IMR-90 (cell line): ENCODE measurements at regions not wholly inside any gene's neighbourhood (a gene's known extent, or its start where the extent isn't known, plus 50 kb on each side); places are given as distances from the start of the nearest gene placed in this dataset.

Source experiments
- ATAC-seq: fragments of 200-7000 bp; cut with Tn5 transposase; 2 replicates; pipeline ENCODE4 v1.9.1; 2020; ENCODE audit warnings: low read depth, mild to moderate bottlenecking, moderate library complexity
- BruUV-seq: library from RNA; stranded (reverse); fragments of 400-500 nt; replicated peaks from 2 replicates; lab custom pipeline; 2021; lab: Mats Ljungman, UMichigan
- CTCF ChIA-PET: fragments of 300-600 bp; formaldehyde crosslinking; extraction: SDS; loops from one replicate; lab custom pipeline; 2021; ENCODE audit warnings: antibody characterized with exemption; lab: Yijun Ruan, JAX
- POLR2A ChIA-PET: fragments of 300-600 bp; sonication (Branson Sonifier 250); formaldehyde crosslinking; loops from one replicate; lab custom pipeline; 2022; ENCODE audit warnings: antibody characterized with exemption; ENCODE audit not compliant: unreplicated experiment; lab: Charles Lee
- DNase-seq: peaks from one replicate; pipeline ENCODE4 v3.0.0; 2013
- H2AFZ ChIP-seq: replicated peaks from 2 replicates; pipeline ENCODE3; 2013; ENCODE audit warnings: low read length, mild to moderate bottlenecking; ENCODE audit not compliant: poor library complexity
- H2AK5ac ChIP-seq: 2 replicates; pipeline ENCODE4 v1.6.1; 2013; ENCODE audit warnings: low read depth, low read length, inconsistent platforms
- H2AK9ac ChIP-seq: replicated peaks from 2 replicates; pipeline ENCODE3; 2013; ENCODE audit warnings: mild to moderate bottlenecking, low read depth, low read length, moderate library complexity; ENCODE audit not compliant: poor library complexity
- H2BK120ac ChIP-seq: 2 replicates; pipeline ENCODE4 v1.6.1; 2013; ENCODE audit warnings: low read depth, low read length, inconsistent platforms
- H2BK15ac ChIP-seq: 3 replicates; pipeline ENCODE4 v1.6.1; 2013; ENCODE audit warnings: low read depth, low read length, inconsistent platforms
- H2BK20ac ChIP-seq: 2 replicates; pipeline ENCODE4 v1.6.1; 2013; ENCODE audit warnings: low read depth, mild to moderate bottlenecking, inconsistent platforms, low read length, moderate library complexity
- H2BK5ac ChIP-seq: 2 replicates; pipeline ENCODE4 v1.6.1; 2013; ENCODE audit warnings: mild to moderate bottlenecking, low read depth, low read length, inconsistent platforms; ENCODE audit not compliant: poor library complexity, severe bottlenecking
- H3K14ac ChIP-seq: replicated peaks from 2 replicates; pipeline ENCODE4 v1.6.1; 2013; ENCODE audit warnings: low read depth, low read length, inconsistent platforms
- H3K18ac ChIP-seq: 2 replicates; pipeline ENCODE4 v1.6.1; 2013; ENCODE audit warnings: low read depth, low read length, control low read depth
- H3K23ac ChIP-seq: 2 replicates; pipeline ENCODE4 v1.6.1; 2013; ENCODE audit warnings: low read depth, low read length, inconsistent platforms
- H3K27ac ChIP-seq: 2 replicates; pipeline ENCODE4 v1.5.1; 2013; ENCODE audit warnings: mild to moderate bottlenecking, control low read depth, low read length; ENCODE audit not compliant: insufficient read depth
- H3K27me3 ChIP-seq: 2 replicates; pipeline ENCODE4 v1.6.1; 2013; ENCODE audit warnings: low read length; ENCODE audit not compliant: control insufficient read depth, insufficient read depth
- H3K36me3 ChIP-seq: 2 replicates; pipeline ENCODE4 v1.6.1; 2013; ENCODE audit warnings: low read length, mixed read lengths; ENCODE audit not compliant: control insufficient read depth, insufficient read depth
- H3K4ac ChIP-seq: 2 replicates; pipeline ENCODE4 v1.6.1; 2013; ENCODE audit warnings: low read depth, low read length, inconsistent platforms
- H3K4me1 ChIP-seq: 2 replicates; pipeline ENCODE4 v1.6.1; 2013; ENCODE audit warnings: low read length, mixed read lengths; ENCODE audit not compliant: control insufficient read depth, insufficient read depth
- H3K4me2 ChIP-seq: 2 replicates; pipeline ENCODE4 v1.6.1; 2013; ENCODE audit warnings: low read depth, mild to moderate bottlenecking, control low read depth, low read length, moderate library complexity
- H3K4me3 ChIP-seq: 2 replicates; pipeline ENCODE4 v1.5.1; 2013; ENCODE audit warnings: low read depth, mild to moderate bottlenecking, control low read depth, low read length, moderate library complexity; ENCODE audit not compliant: insufficient read depth
- H3K56ac ChIP-seq: 2 replicates; pipeline ENCODE4 v1.6.1; 2013; ENCODE audit warnings: low read length, inconsistent platforms; ENCODE audit not compliant: insufficient read depth; ENCODE audit errors: extremely low read depth
- H3K79me1 ChIP-seq, 2 experiments: 2 replicates each; pipeline ENCODE4 v1.6.1; 2013; ENCODE audit warnings: low read length in 2 of 2, inconsistent platforms in 1 of 2, low read depth in 1 of 2
- H3K9ac ChIP-seq: 2 replicates; pipeline ENCODE4 v1.6.1; 2013; ENCODE audit warnings: low read depth, low read length, control low read depth
- H3K9me1 ChIP-seq: 2 replicates; pipeline ENCODE4 v1.6.1; 2013; ENCODE audit warnings: low read length, inconsistent platforms; ENCODE audit not compliant: insufficient read depth
- H3K9me3 ChIP-seq: 2 replicates; pipeline ENCODE4 v1.6.1; 2013; ENCODE audit warnings: low read length; ENCODE audit not compliant: control insufficient read depth, insufficient read depth
- H4K20me1 ChIP-seq: 2 replicates; pipeline ENCODE4 v1.6.1; 2013; ENCODE audit warnings: low read length, inconsistent platforms; ENCODE audit not compliant: insufficient read depth
- H4K5ac ChIP-seq: 2 replicates; pipeline ENCODE4 v1.6.1; 2013; ENCODE audit warnings: mild to moderate bottlenecking, low read depth, low read length, control low read depth
- H4K8ac ChIP-seq, 2 experiments: 2 replicates each; pipeline ENCODE4 v1.6.1; 2013; ENCODE audit warnings: low read depth in 2 of 2, low read length in 2 of 2, control low read depth in 1 of 2, inconsistent platforms in 1 of 2
- H4K91ac ChIP-seq: 2 replicates; pipeline ENCODE4 v1.6.1; 2013; ENCODE audit warnings: low read depth, low read length, inconsistent platforms; ENCODE audit not compliant: insufficient read depth
- CHD1 ChIP-seq: IDR thresholded peaks from 2 replicates; pipeline ENCODE4 v1.6.1; 2012; ENCODE audit warnings: low read depth, low read length, improper control_type of control experiment
- CTCF ChIP-seq: conservative IDR thresholded peaks from 2 replicates; pipeline ENCODE4 v1.5.1; 2012; ENCODE audit warnings: mild to moderate bottlenecking, low read depth, low read length, improper control_type of control experiment
- ELK1 ChIP-seq: fragments of 150-350 bp; IDR thresholded peaks from 2 replicates; pipeline ENCODE4 v1.6.1; 2016; ENCODE audit warnings: low read depth, mild to moderate bottlenecking, low read length, moderate library complexity, borderline replicate concordance
- FOS ChIP-seq: fragments of 150-350 bp; IDR thresholded peaks from 2 replicates; pipeline ENCODE4 v1.6.1; 2016; ENCODE audit warnings: low read depth, low read length
- MAFK ChIP-seq: IDR thresholded peaks from 2 replicates; pipeline ENCODE4 v1.6.1; 2012; ENCODE audit warnings: low read depth, low read length, improper control_type of control experiment
- MAZ ChIP-seq: IDR thresholded peaks from 2 replicates; pipeline ENCODE4 v1.6.1; 2012; ENCODE audit warnings: low read depth, mild to moderate bottlenecking, low read length, improper control_type of control experiment, moderate library complexity, borderline replicate concordance
- NFE2L2 ChIP-seq: fragments of 150-350 bp; IDR thresholded peaks from 2 replicates; pipeline ENCODE4 v1.6.1; 2016; ENCODE audit warnings: low read depth, mild to moderate bottlenecking, low read length
- POLR2A ChIP-seq: IDR thresholded peaks from 2 replicates; pipeline ENCODE4 v1.6.1; 2012; ENCODE audit warnings: mild to moderate bottlenecking, low read depth, low read length
- RAD21 ChIP-seq: IDR thresholded peaks from 2 replicates; pipeline ENCODE4 v1.6.1; 2012; ENCODE audit warnings: low read length, improper control_type of control experiment
- RFX5 ChIP-seq: IDR thresholded peaks from 2 replicates; pipeline ENCODE4 v1.8.0; 2012; ENCODE audit warnings: low read depth, mild to moderate bottlenecking, low read length, moderate library complexity
- USF2 ChIP-seq: fragments of 150-350 bp; IDR thresholded peaks from 2 replicates; pipeline ENCODE4 v1.6.1; 2017; ENCODE audit warnings: mild to moderate bottlenecking, antibody characterized with exemption, low read length, low read depth
- WGBS, 2 experiments: methylation state at CpG; one replicate each; pipeline versions ENCODE4 v1.1.5 to v1.1.7; 2013; ENCODE audit warnings: missing lambda C conversion rate in 2 of 2; ENCODE audit not compliant: insufficient read length in 1 of 2; ENCODE audit errors: extremely low coverage in 2 of 2; 5-methylcytosine and 5-hydroxymethylcytosine counted together
- dilution Hi-C: fragments of 300-500 bp; cut with HindIII; formaldehyde crosslinking; loops from one replicate; pipeline ENCODE4 v1.14.3; 2018; ENCODE audit warnings: low sequenced_read_pairs; ENCODE audit not compliant: unreplicated experiment
- in situ Hi-C: fragments of 300-500 bp; cut with MboI; formaldehyde crosslinking; loops from 3 replicates; pipeline ENCODE4 v1.14.3; 2019; ENCODE audit warnings: low sequenced_read_pairs, inconsistent platforms, mixed read lengths
- intact Hi-C: fragments of 100-400 bp; cut with micrococcal nuclease; formaldehyde crosslinking; loops from 2 replicates; pipeline ENCODE4 v1.10.0; 2022

GRCh38 chr1:47693115-47693514 lies 255.3 kb downstream of the FOXD2 start:
- H4K8ac ChIP-seq: no peak overlapping the region
- no peaks in the 10 kb centered on the region for H3K9me1 ChIP-seq
- H2AK5ac ChIP-seq: no peak overlapping the region
- peaks cover 5% of the 10 kb centered on the region; the same call in 1 of the 2 replicates for H3K27me3 ChIP-seq
- ChIA-PET CTCF (no interaction called here), POLR2A (no interaction called here)
- no peak for DNase-seq
- no peaks in the 10 kb centered on the region for H3K79me1 ChIP-seq
- H3K4me1 ChIP-seq: no peaks in the 10 kb centered on the region
- H4K5ac ChIP-seq: no peak overlapping the region
- in situ Hi-C loops (no loop called here), intact Hi-C loops (no loop called here), dilution Hi-C loops (no loop called here)
- H2BK20ac ChIP-seq: no peak overlapping the region
- H3K27ac ChIP-seq: no peak overlapping the region
- H2BK15ac ChIP-seq: no peak overlapping the region
- no peak overlapping the region for H2BK120ac ChIP-seq
- no peak overlapping the region for H3K23ac ChIP-seq
- no peak for TF ChIP-seq RFX5
- TF ChIP-seq USF2: no peak
- no peak for TF ChIP-seq MAZ
- TF ChIP-seq FOS: no peak
- no peak for TF ChIP-seq ELK1
- no peak for TF ChIP-seq RAD21
- TF ChIP-seq CTCF: no peak
- no peak for TF ChIP-seq MAFK
- no peak for TF ChIP-seq NFE2L2
- TF ChIP-seq POLR2A: no peak
- no peak for TF ChIP-seq CHD1
- H4K91ac ChIP-seq: no peak overlapping the region
- no peak overlapping the region for H3K56ac ChIP-seq
- no peak overlapping the region for H2AK9ac ChIP-seq
- no peak overlapping the region for H3K4me3 ChIP-seq
- H2BK5ac ChIP-seq: no peak overlapping the region
- no peak overlapping the region for H3K4ac ChIP-seq
- no CpG with 5 or more reads among the region's 8 CpGs for WGBS, 2 experiments
- no peak overlapping the region for H3K4me2 ChIP-seq
- no peak overlapping the region for H3K9ac ChIP-seq
- no peak overlapping the region for H3K18ac ChIP-seq
- ATAC-seq: no peak
- BruUV-seq: no TSS peak
- no peaks in the 10 kb centered on the region for H3K36me3 ChIP-seq
- H3K9me3 ChIP-seq: no peaks in the 10 kb centered on the region
- no peak overlapping the region for H3K14ac ChIP-seq
- H4K20me1 ChIP-seq: no peaks in the 10 kb centered on the region
- H2AFZ ChIP-seq: no peak overlapping the region
